ENCODE measurements at regions not wholly inside any gene's neighbourhood (a gene's known extent, or its start where the extent isn't known, plus 50 kb on each side); places are given as distances from the start of the nearest gene placed in this dataset.

GRCh38 chr1:193473932-193474331, 287.5 kb upstream of the B3GALT2 start:
- DNase-seq = no peak
- intact Hi-C loops (cut with DNase I) = no loop called here
- Histone ChIP-seq H3K27me3 (no peaks in the 10 kb centered on the region), H3K9me3 (no peaks in the 10 kb centered on the region), H3K27ac (no peak overlapping the region), H3K4me3 (replicated peaks in 1 of 3) (no peak overlapping the region), H3K36me3 (no peaks in the 10 kb centered on the region), H3K4me1 (no peaks in the 10 kb centered on the region)
- 89 to 91% methylated on average over 4 of the region's 4 CpGs for WGBS, 2 donors
- TF ChIP-seq POLR2A (IDR thresholded peaks at IDR 0.05) (no peak), CTCF (IDR thresholded peaks at IDR 0.05) (no peak)

GRCh38 chr1:193472838-193473398, 286.5 kb upstream of the B3GALT2 start:
- no peak for DNase-seq
- intact Hi-C loops (cut with DNase I) = no loop called here
- no peaks in the 10 kb centered on the region for H3K36me3 ChIP-seq

GRCh38 chr1:193472430-193472829, 286.0 kb upstream of the B3GALT2 start:
- Histone ChIP-seq H3K27me3 (no peaks in the 10 kb centered on the region), H3K9me3 (no peaks in the 10 kb centered on the region), H3K4me3 (replicated peaks in 1 of 3) (no peak overlapping the region), H3K4me1 (no peaks in the 10 kb centered on the region), H3K36me3 (no peaks in the 10 kb centered on the region), H3K27ac (no peak overlapping the region)
- DNase-seq = no peak
- 96 to 97% methylated on average over 2 of the region's 2 CpGs for WGBS, 2 donors
- TF ChIP-seq POLR2A (IDR thresholded peaks at IDR 0.05) (no peak), CTCF (IDR thresholded peaks at IDR 0.05) (no peak)
- intact Hi-C loops (cut with DNase I) = no loop called here

More at GRCh38 chr1:193472838-193473398, 286.5 kb upstream of the B3GALT2 start:
- no peaks in the 10 kb centered on the region for H3K9me3 ChIP-seq
- 93 to 95% methylated on average over 3 of the region's 3 CpGs for WGBS, 2 donors
- H3K27ac ChIP-seq = no peak overlapping the region
- H3K4me3 ChIP-seq (replicated peaks in 1 of 3) = no peak overlapping the region
- no peaks in the 10 kb centered on the region for H3K4me1 ChIP-seq
- TF ChIP-seq POLR2A (IDR thresholded peaks at IDR 0.05) (no peak), CTCF (IDR thresholded peaks at IDR 0.05) (no peak)
- H3K27me3 ChIP-seq = no peaks in the 10 kb centered on the region

GRCh38 chr1:193471981-193472380, 285.6 kb upstream of the B3GALT2 start:
- H3K36me3 ChIP-seq = no peaks in the 10 kb centered on the region
- intact Hi-C loops (cut with DNase I) = no loop called here
- WGBS, 2 donors = 83 to 84% methylated on average over 2 of the region's 2 CpGs

More at GRCh38 chr1:193471981-193472380, 285.6 kb upstream of the B3GALT2 start:
- H3K9me3 ChIP-seq = no peaks in the 10 kb centered on the region
- no peaks in the 10 kb centered on the region for H3K4me1 ChIP-seq
- no peak overlapping the region for H3K4me3 ChIP-seq (replicated peaks in 1 of 3)
- DNase-seq = no peak
- H3K27me3 ChIP-seq = no peaks in the 10 kb centered on the region
- no peak overlapping the region for H3K27ac ChIP-seq
- TF ChIP-seq CTCF (IDR thresholded peaks at IDR 0.05) = no peak
- no peak for TF ChIP-seq POLR2A (IDR thresholded peaks at IDR 0.05)

Measured in thyroid gland (tissue), 4 donors.